ENCODE measurements at regions not wholly inside any gene's neighbourhood (a gene's known extent, or its start where the extent isn't known, plus 50 kb on each side); places are given as distances from the start of the nearest gene placed in this dataset.

DNA sequence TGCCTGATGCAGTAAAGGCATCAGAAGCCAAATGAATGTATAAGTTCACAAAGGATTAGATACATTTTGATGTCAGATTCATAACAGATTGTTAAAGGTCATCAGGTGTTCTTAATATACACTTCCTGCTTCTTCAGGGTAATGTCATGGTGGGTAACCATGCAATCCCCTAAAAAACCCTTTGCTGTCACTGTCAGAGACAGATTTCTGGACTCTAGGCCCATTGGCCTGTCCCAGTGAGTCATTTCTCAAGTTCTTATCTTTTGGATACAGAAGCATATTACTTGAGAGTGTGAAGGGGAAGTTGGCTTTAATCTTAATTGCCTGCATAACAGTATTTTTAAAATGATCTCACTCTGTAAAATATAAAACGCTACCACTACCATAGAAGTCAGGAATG, 895.6 kb upstream of the MAP3K7 start:
- no peak for DNase-seq (ENCODE audit: low spot score in 2 of 2, unreplicated experiment in 2 of 2)
- Mint-ChIP-seq H3K9me3 (no peaks in the 10 kb centered on the region), H3K36me3 (no peaks in the 10 kb centered on the region), H3K27me3 (ENCODE audit: low read depth) (no peaks in the 10 kb centered on the region), H3K27ac (no peak overlapping the region), H3K4me1 (peaks cover 6% of the 10 kb centered on the region), H3K4me3 (no peak overlapping the region)
- TF ChIP-seq, protein P1, sequence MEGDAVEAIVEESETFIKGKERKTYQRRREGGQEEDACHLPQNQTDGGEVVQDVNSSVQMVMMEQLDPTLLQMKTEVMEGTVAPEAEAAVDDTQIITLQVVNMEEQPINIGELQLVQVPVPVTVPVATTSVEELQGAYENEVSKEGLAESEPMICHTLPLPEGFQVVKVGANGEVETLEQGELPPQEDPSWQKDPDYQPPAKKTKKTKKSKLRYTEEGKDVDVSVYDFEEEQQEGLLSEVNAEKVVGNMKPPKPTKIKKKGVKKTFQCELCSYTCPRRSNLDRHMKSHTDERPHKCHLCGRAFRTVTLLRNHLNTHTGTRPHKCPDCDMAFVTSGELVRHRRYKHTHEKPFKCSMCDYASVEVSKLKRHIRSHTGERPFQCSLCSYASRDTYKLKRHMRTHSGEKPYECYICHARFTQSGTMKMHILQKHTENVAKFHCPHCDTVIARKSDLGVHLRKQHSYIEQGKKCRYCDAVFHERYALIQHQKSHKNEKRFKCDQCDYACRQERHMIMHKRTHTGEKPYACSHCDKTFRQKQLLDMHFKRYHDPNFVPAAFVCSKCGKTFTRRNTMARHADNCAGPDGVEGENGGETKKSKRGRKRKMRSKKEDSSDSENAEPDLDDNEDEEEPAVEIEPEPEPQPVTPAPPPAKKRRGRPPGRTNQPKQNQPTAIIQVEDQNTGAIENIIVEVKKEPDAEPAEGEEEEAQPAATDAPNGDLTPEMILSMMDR (IDR thresholded peaks at IDR 0.05; ENCODE audit: unreplicated experiment) = no peak

DNA sequence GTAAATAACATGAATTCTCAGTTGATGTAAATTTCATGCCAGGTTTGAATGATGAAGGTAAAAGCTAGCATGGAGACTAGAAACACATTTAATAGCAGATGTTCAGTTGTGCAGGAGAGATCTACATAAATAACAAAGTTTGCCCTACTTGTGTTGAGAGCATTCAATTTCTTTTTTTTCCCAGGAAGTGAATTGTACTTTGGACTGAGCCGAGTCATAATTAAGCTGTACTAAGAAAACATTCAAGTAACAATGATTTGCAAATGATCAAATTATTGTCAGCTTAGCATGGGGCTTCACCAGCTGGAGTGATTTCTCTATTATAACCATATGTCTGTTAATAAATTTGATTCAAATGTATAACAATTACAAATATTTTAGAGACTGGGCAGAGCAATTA, 893.5 kb upstream of the MAP3K7 start:
- Mint-ChIP-seq H3K9me3 (no peaks in the 10 kb centered on the region), H3K4me1 (peaks cover 10% of the 10 kb centered on the region), H3K4me3 (no peak overlapping the region), H3K27me3 (ENCODE audit: low read depth) (no peaks in the 10 kb centered on the region), H3K36me3 (no peaks in the 10 kb centered on the region), H3K27ac (no peak overlapping the region)
- no peak for DNase-seq (ENCODE audit: low spot score in 2 of 2, unreplicated experiment in 2 of 2)
- TF ChIP-seq, protein P1 (IDR thresholded peaks at IDR 0.05; ENCODE audit: unreplicated experiment) = no peak

DNA sequence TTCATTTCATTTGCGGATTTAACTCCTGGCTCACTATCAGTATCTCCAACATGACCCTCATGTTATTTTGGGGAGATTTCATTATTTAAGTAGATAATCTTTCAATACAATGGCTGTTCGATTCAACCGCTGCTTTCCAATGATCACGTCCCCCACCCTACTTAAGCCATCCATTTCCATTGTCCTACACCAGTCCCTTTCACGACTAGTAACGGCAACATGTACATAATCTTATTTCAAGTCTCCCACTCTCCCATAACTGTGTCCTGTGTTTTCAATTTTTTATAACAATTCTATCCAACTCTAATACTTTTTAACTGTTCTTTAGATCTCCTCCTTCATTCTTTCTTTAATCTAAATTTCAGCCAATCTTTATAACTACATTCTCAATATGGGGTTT, 890.8 kb upstream of the MAP3K7 start:
- H3K36me3 Mint-ChIP-seq = no peaks in the 10 kb centered on the region
- DNase-seq (ENCODE audit: low spot score in 2 of 2, unreplicated experiment in 2 of 2) = no peak

DNA sequence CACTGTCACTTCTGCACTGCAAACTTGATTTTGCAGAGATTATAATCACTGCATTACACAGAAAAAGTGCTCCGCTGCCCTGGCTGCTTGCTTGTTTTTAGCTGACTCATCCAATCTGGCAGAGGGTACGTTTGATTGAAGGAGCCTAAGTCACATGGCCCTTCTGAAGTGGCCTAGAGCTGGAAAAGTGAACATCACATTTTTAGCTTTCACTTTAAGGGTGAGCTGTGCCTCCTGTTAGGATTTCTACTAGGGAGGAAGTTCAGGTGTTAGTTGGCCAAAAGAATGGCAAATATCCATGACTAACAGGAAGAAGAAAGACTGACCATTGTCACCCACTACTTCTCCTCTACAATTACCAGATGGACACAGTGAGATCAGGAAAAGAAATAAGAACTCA, 889.1 kb upstream of the MAP3K7 start:
- DNase-seq (ENCODE audit: low spot score in 2 of 2, unreplicated experiment in 2 of 2) = no peak
- H3K27me3 Mint-ChIP-seq (ENCODE audit: low read depth) = no peaks in the 10 kb centered on the region
- H3K4me1 Mint-ChIP-seq = peaks cover 5% of the 10 kb centered on the region
- no peaks in the 10 kb centered on the region for H3K9me3 Mint-ChIP-seq
- no peak overlapping the region for H3K27ac Mint-ChIP-seq
- no peak overlapping the region for H3K4me3 Mint-ChIP-seq
- no peaks in the 10 kb centered on the region for H3K36me3 Mint-ChIP-seq
- TF ChIP-seq, protein P1 (IDR thresholded peaks at IDR 0.05; ENCODE audit: unreplicated experiment) = no peak

More for the DNA sequence above, 890.8 kb upstream of the MAP3K7 start:
- Mint-ChIP-seq H3K4me3 (no peak overlapping the region), H3K9me3 (no peaks in the 10 kb centered on the region), H3K4me1 (peaks cover 8% of the 10 kb centered on the region), H3K27ac (no peak overlapping the region), H3K27me3 (ENCODE audit: low read depth) (no peaks in the 10 kb centered on the region)
- TF ChIP-seq, protein P1 (IDR thresholded peaks at IDR 0.05; ENCODE audit: unreplicated experiment) = no peak

DNA sequence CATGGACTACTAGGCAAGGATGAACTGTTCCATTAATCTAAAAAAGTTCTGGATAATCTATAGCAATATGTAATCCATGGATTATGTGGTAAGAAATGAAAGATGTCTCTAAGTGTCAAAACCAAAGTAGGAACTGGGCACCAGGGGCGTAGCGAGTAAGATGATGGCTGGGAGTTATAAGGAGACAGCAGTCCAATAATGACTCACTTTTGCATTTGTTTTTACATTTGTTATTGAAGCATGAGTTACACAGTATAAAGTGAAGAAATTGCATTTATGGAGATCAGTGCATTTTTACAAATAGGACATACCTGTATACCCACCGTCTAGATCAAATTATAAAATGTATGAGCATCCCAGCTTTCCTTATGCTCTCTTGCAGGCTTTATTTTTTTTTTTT, 878.5 kb upstream of the MAP3K7 start:
- Mint-ChIP-seq H3K36me3 (no peaks in the 10 kb centered on the region), H3K27me3 (ENCODE audit: low read depth) (peaks cover 3% of the 10 kb centered on the region), H3K27ac (no peak overlapping the region), H3K4me3 (no peak overlapping the region), H3K4me1 (peaks cover 7% of the 10 kb centered on the region), H3K9me3 (peaks cover 15% of the 10 kb centered on the region)
- TF ChIP-seq, protein P1 (IDR thresholded peaks at IDR 0.05; ENCODE audit: unreplicated experiment) = no peak
- DNase-seq (ENCODE audit: low spot score in 2 of 2, unreplicated experiment in 2 of 2) = no peak

DNA sequence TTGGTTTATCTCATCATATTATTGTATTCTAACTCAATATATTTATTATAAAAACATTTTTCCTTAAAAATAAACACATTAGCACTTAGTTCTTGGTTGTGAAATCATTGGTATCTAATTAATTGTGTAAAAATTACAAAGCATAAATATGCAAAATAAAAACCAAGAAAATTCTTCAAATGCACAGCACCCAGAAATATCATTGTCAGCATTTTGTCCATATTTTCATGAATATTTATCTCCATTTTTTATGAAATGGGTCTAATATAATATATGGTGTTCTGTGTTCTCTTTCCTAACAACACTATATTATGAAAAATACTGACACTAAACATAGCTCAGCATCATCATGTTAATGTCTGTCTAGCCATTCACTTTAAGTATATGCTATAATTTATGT, 877.8 kb upstream of the MAP3K7 start:
- Mint-ChIP-seq H3K4me3 (no peak overlapping the region), H3K27me3 (ENCODE audit: low read depth) (peaks cover 3% of the 10 kb centered on the region), H3K4me1 (peaks cover 7% of the 10 kb centered on the region), H3K27ac (no peak overlapping the region), H3K9me3 (peaks cover 11% of the 10 kb centered on the region), H3K36me3 (no peaks in the 10 kb centered on the region)
- TF ChIP-seq, protein P1 (IDR thresholded peaks at IDR 0.05; ENCODE audit: unreplicated experiment) = no peak
- no peak for DNase-seq (ENCODE audit: low spot score in 2 of 2, unreplicated experiment in 2 of 2)
